H1 (cell line): ENCODE measurements at regions not wholly inside any gene's neighbourhood (a gene's known extent, or its start where the extent isn't known, plus 50 kb on each side); places are given as distances from the start of the nearest gene placed in this dataset.

Source experiments
- USF2 ChIP-seq: IDR thresholded peaks from 2 replicates; pipeline ENCODE4 v1.6.1; 2011; ENCODE audit warnings: low read length, improper control_type of control experiment

GRCh38 chr2:123644053-123644452 lies 381.0 kb upstream of the CNTNAP5 start (continued):
- no peak for TF ChIP-seq USF2
